SK-N-SH (cell line): ENCODE measurements at regions not wholly inside any gene's neighbourhood (a gene's known extent, or its start where the extent isn't known, plus 50 kb on each side); places are given as distances from the start of the nearest gene placed in this dataset.

Experiments used
- CTCF ChIP-seq: fragments of 200-600 bp; sonication (generic); IDR thresholded peaks from 2 replicates; pipeline ENCODE4 v1.6.1; 2017; ENCODE audit warnings: antibody characterized with exemption, mild to moderate bottlenecking, moderate library complexity
- JUND ChIP-seq: IDR thresholded peaks from 2 replicates; pipeline ENCODE4 v1.4.0; 2012
- POLR2AphosphoS5 ChIP-seq: IDR thresholded peaks from 2 replicates; pipeline ENCODE4 v1.6.1; 2012; ENCODE audit warnings: low read depth, low read length
- RAD21 ChIP-seq: IDR thresholded peaks from 2 replicates; pipeline ENCODE4 v1.6.1; 2012; ENCODE audit warnings: mild to moderate bottlenecking, low read length
- SIN3A ChIP-seq: IDR thresholded peaks from 2 replicates; pipeline ENCODE4 v1.6.1; 2012; ENCODE audit warnings: low read depth, mild to moderate bottlenecking, low read length, moderate library complexity, borderline replicate concordance
- YY1 ChIP-seq: IDR thresholded peaks from 2 replicates; pipeline ENCODE4 v1.4.0; 2012; ENCODE audit warnings: low read depth, mild to moderate bottlenecking
- ZBTB33 ChIP-seq: IDR thresholded peaks from 2 replicates; pipeline ENCODE4 v1.4.0; 2012; ENCODE audit warnings: low read depth, borderline replicate concordance

- no peak for TF ChIP-seq JUND
- no peak for TF ChIP-seq ZBTB33
- TF ChIP-seq CTCF: no peak
- TF ChIP-seq RAD21: no peak
- TF ChIP-seq SIN3A: no peak
- no peak for TF ChIP-seq YY1
- TF ChIP-seq POLR2AphosphoS5: no peak
Observed at GRCh38 chr2:58826795-58827194, 585.7 kb upstream of the FANCL start.
